SK-N-SH treated with all-trans-retinoic acid at 6 μM for 48 hours (cell line): ENCODE measurements at regions not wholly inside any gene's neighbourhood (a gene's known extent, or its start where the extent isn't known, plus 50 kb on each side); places are given as distances from the start of the nearest gene placed in this dataset.

Source experiments
- ATAC-seq: fragments of 200-7000 bp; cut with Tn5 transposase; 3 replicates; pipeline ENCODE4 v1.9.1; 2020; ENCODE audit warnings: mild to moderate bottlenecking, moderate library complexity
- ARNTL ChIP-seq: fragments of 450-650 bp; formaldehyde crosslinking; IDR thresholded peaks from 2 replicates; pipeline ENCODE4 v1.5.0; 2020; ENCODE audit warnings: low read depth, mild to moderate bottlenecking, moderate library complexity, borderline replicate concordance
- BACH2 ChIP-seq: fragments of 250-450 bp; sonication (Bioruptor Pico); IDR thresholded peaks from 2 replicates; pipeline ENCODE4 v1.9.0; 2021; ENCODE audit warnings: mild to moderate bottlenecking, borderline replicate concordance
- CSDC2 ChIP-seq: fragments of 250-450 bp; sonication (Bioruptor Pico); IDR thresholded peaks from 2 replicates; pipeline ENCODE4 v1.5.0; 2020; ENCODE audit warnings: mild to moderate bottlenecking, moderate library complexity
- CSRNP3 ChIP-seq: fragments of 250-450 bp; sonication (Bioruptor Pico); IDR thresholded peaks from 2 replicates; pipeline ENCODE4 v1.5.1; 2021; ENCODE audit warnings: mild to moderate bottlenecking, moderate library complexity
- ESRRG ChIP-seq: fragments of 250-450 bp; sonication (Bioruptor Pico); IDR thresholded peaks from 2 replicates; pipeline ENCODE4 v1.6.1; 2021; ENCODE audit warnings: mild to moderate bottlenecking
- GLIS3 ChIP-seq: fragments of 250-450 bp; sonication (Bioruptor Pico); IDR thresholded peaks from 2 replicates; pipeline ENCODE4 v1.5.0; 2020; ENCODE audit warnings: mild to moderate bottlenecking, moderate library complexity
- ISL1 ChIP-seq: fragments of 250-450 bp; sonication (Bioruptor Pico); IDR thresholded peaks from 2 replicates; pipeline ENCODE4 v2.1.2; 2022; ENCODE audit warnings: mild to moderate bottlenecking, moderate library complexity
- OSR1 ChIP-seq: fragments of 250-450 bp; sonication (Bioruptor Pico); IDR thresholded peaks from 2 replicates; pipeline ENCODE4 v1.8.0; 2022; ENCODE audit warnings: moderate library complexity, mild to moderate bottlenecking, inconsistent platforms
- PATZ1 ChIP-seq: fragments of 250-450 bp; sonication (Bioruptor Pico); IDR thresholded peaks from 2 replicates; pipeline ENCODE4 v1.8.0; 2020; ENCODE audit warnings: mild to moderate bottlenecking, moderate library complexity, borderline replicate concordance
- POU6F1 ChIP-seq: fragments of 250-450 bp; sonication (Bioruptor Pico); IDR thresholded peaks from 2 replicates; pipeline ENCODE4 v1.8.0; 2021; ENCODE audit warnings: low read depth, mild to moderate bottlenecking, moderate library complexity, borderline replicate concordance
- PPARA ChIP-seq: fragments of 250-450 bp; sonication (Bioruptor Pico); IDR thresholded peaks from 2 replicates; pipeline ENCODE4 v1.5.0; 2020; ENCODE audit warnings: mild to moderate bottlenecking, borderline replicate concordance
- RARB ChIP-seq: fragments of 250-450 bp; sonication (Bioruptor Pico); IDR thresholded peaks from 2 replicates; pipeline ENCODE4 v1.8.0; 2021; ENCODE audit warnings: mild to moderate bottlenecking, moderate library complexity
- TCF4 ChIP-seq: fragments of 250-450 bp; sonication (Bioruptor Pico); IDR thresholded peaks from 2 replicates; pipeline ENCODE4 v1.8.0; 2021; ENCODE audit warnings: mild to moderate bottlenecking, moderate library complexity, borderline replicate concordance
- TOX ChIP-seq: fragments of 250-450 bp; sonication (Bioruptor Pico); IDR thresholded peaks from 2 replicates; pipeline ENCODE4 v1.8.0; 2021; ENCODE audit warnings: mild to moderate bottlenecking, moderate library complexity, borderline replicate concordance
- TSHZ2 ChIP-seq: fragments of 250-450 bp; sonication (Bioruptor Pico); IDR thresholded peaks from 2 replicates; pipeline ENCODE4 v1.5.0; 2020; ENCODE audit warnings: mild to moderate bottlenecking, moderate library complexity
- ZC3H10 ChIP-seq: fragments of 250-450 bp; sonication (Bioruptor Pico); IDR thresholded peaks from 2 replicates; pipeline ENCODE4 v1.5.1; 2021; ENCODE audit warnings: mild to moderate bottlenecking, moderate library complexity
- ZFP3 ChIP-seq: fragments of 250-450 bp; sonication (Bioruptor Pico); IDR thresholded peaks from 2 replicates; pipeline ENCODE4 v1.5.0; 2020; ENCODE audit warnings: mild to moderate bottlenecking, moderate library complexity
- ZFP30 ChIP-seq: fragments of 450-650 bp; formaldehyde crosslinking; IDR thresholded peaks from 2 replicates; pipeline ENCODE4 v1.5.0; 2022; ENCODE audit warnings: mild to moderate bottlenecking, moderate library complexity
- ZNF70 ChIP-seq: fragments of 450-650 bp; formaldehyde crosslinking; IDR thresholded peaks from 2 replicates; pipeline ENCODE4 v1.5.0; 2020; ENCODE audit warnings: mild to moderate bottlenecking, moderate library complexity
- ZNF8 ChIP-seq: fragments of 450-650 bp; formaldehyde crosslinking; IDR thresholded peaks from 2 replicates; pipeline ENCODE4 v1.5.0; 2020; ENCODE audit warnings: mild to moderate bottlenecking, moderate library complexity

GRCh38 chr16:52819405-52819804 is 233.3 kb downstream of the CHD9NB start (continued):
- TF ChIP-seq OSR1 (CRISPR knock-in tag) (no peak), TCF4 (CRISPR knock-in tag) (no peak), PATZ1 (CRISPR knock-in tag) (no peak)

- no peak for TF ChIP-seq CSRNP3
- no peak for TF ChIP-seq BACH2 (CRISPR knock-in tag)
- no peak for TF ChIP-seq RARB (CRISPR knock-in tag)
- no peak for TF ChIP-seq TSHZ2 (CRISPR knock-in tag)
- TF ChIP-seq ZC3H10 (CRISPR knock-in tag) = no peak
- TF ChIP-seq ZFP30 (CRISPR knock-in tag) = no peak
- TF ChIP-seq ISL1 = no peak
- TF ChIP-seq CSDC2 = no peak
- no peak for TF ChIP-seq ESRRG (CRISPR knock-in tag)
- no peak for TF ChIP-seq TOX (CRISPR knock-in tag)
- no peak for TF ChIP-seq POU6F1 (CRISPR knock-in tag)
- TF ChIP-seq GLIS3 (CRISPR knock-in tag) = no peak
- no peak for TF ChIP-seq ZFP3 (CRISPR knock-in tag)
- no peak for TF ChIP-seq ARNTL (CRISPR knock-in tag)
- TF ChIP-seq OSR1 (CRISPR knock-in tag) = no peak
- no peak for TF ChIP-seq ZNF8 (CRISPR knock-in tag)
- TF ChIP-seq PATZ1 (CRISPR knock-in tag) = no peak
- TF ChIP-seq, all 23 proteins: peak for 0
- ATAC-seq = no peak
Measured at GRCh38 chr16:52817696-52818095, 235.0 kb downstream of the CHD9NB start.

GRCh38 chr16:52816993-52817392 is 235.7 kb downstream of the CHD9NB start:
- TF ChIP-seq RARB (CRISPR knock-in tag) (no peak), ZNF70 (no peak), OSR1 (CRISPR knock-in tag) (no peak), ISL1 (no peak), ZC3H10 (CRISPR knock-in tag) (no peak), CSDC2 (no peak), ARNTL (CRISPR knock-in tag) (no peak), PPARA (CRISPR knock-in tag) (no peak), CSRNP3 (no peak), ZFP30 (CRISPR knock-in tag) (no peak), PATZ1 (CRISPR knock-in tag) (no peak), ZFP3 (CRISPR knock-in tag) (no peak), TOX (CRISPR knock-in tag) (no peak)
- ATAC-seq = no peak
